OCI-LY1 (cell line): ENCODE measurements at regions not wholly inside any gene's neighbourhood (a gene's known extent, or its start where the extent isn't known, plus 50 kb on each side); places are given as distances from the start of the nearest gene placed in this dataset.

ENCODE experiments used
- EZH2 ChIP-seq: fragments of 200-600 bp; sonication (generic), shearing (Covaris generic); IDR thresholded peaks from 2 replicates; pipeline ENCODE4 v1.8.0; 2017; ENCODE audit warnings: borderline replicate concordance, mixed run types, mild to moderate bottlenecking, antibody characterized with exemption, low read length, moderate library complexity, mixed read lengths
- TF ChIP-seq, protein P1 (sequence below): fragments of 200-600 bp; sonication (generic), shearing (Covaris generic); IDR thresholded peaks from 2 replicates; pipeline ENCODE4 v1.5.1; 2017; ENCODE audit warnings: mild to moderate bottlenecking, antibody characterized with exemption, low read length, moderate library complexity, mixed read lengths

DNA sequence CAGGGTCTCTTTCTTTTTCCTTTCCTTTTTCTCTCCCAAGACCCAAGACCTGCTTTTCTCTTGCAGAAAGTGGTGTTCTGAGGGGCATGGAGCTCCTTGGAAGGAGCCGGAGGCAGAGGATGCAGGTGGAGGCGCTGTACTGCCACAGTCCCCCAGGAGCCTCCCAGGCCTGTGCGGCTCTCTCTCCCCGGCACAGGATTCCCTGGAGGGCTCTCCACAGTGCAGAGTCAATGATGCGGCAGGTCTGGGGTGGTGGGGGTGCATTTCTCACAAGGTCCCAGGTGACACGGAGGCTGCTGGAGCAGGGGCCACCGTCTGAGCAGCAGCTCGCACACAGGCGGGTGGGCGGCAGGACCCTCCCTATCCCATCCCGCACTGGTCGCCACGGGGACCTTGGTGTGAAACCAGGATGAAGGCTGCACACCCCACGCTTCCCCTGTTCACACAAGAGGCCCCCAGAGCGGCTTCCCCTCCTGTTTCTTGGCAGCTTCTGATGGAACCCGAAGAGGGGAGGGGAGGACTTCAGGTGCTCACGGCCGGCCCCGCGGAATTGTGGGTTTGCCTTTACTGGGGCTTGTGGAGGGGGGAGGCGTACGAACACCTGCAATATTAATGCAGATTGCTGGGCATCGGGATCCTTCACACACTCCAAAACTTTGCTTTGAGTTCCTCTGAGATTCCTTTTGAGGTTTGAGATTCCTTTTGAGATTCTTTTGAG is 186.9 kb downstream of the ENGASE start:
- TF ChIP-seq, protein P1, sequence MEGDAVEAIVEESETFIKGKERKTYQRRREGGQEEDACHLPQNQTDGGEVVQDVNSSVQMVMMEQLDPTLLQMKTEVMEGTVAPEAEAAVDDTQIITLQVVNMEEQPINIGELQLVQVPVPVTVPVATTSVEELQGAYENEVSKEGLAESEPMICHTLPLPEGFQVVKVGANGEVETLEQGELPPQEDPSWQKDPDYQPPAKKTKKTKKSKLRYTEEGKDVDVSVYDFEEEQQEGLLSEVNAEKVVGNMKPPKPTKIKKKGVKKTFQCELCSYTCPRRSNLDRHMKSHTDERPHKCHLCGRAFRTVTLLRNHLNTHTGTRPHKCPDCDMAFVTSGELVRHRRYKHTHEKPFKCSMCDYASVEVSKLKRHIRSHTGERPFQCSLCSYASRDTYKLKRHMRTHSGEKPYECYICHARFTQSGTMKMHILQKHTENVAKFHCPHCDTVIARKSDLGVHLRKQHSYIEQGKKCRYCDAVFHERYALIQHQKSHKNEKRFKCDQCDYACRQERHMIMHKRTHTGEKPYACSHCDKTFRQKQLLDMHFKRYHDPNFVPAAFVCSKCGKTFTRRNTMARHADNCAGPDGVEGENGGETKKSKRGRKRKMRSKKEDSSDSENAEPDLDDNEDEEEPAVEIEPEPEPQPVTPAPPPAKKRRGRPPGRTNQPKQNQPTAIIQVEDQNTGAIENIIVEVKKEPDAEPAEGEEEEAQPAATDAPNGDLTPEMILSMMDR = no peak
- TF ChIP-seq EZH2 = no peak
